NCI-H2196 (cell line): ENCODE measurements at regions not wholly inside any gene's neighbourhood (a gene's known extent, or its start where the extent isn't known, plus 50 kb on each side); places are given as distances from the start of the nearest gene placed in this dataset.

Experiments
- DNase-seq: peaks from one replicate; lab custom pipeline; 2025; ENCODE audit not compliant: unreplicated experiment; lab: John Stamatoyannopoulos, UW

DNA sequence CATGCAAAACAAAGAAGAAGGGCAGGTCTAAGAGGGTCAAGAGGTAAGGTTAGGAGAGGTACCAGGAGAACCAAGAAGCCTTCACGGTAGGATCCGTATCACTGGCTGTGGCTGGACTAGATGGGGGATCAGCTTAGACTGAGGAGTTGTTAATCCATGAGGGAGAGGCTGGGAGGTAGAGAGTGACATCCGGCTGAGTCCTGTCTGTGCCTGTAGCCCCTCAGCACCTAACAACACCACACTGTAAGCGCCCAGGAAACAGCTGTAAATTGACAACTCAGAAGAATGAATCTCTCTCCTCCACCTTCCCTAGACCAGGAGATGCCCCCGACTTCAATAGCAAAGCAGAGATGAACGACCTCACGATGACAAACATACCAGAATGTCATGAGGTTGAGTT is 199.4 kb upstream of the RPL38 start:
- no peak for DNase-seq

DNA sequence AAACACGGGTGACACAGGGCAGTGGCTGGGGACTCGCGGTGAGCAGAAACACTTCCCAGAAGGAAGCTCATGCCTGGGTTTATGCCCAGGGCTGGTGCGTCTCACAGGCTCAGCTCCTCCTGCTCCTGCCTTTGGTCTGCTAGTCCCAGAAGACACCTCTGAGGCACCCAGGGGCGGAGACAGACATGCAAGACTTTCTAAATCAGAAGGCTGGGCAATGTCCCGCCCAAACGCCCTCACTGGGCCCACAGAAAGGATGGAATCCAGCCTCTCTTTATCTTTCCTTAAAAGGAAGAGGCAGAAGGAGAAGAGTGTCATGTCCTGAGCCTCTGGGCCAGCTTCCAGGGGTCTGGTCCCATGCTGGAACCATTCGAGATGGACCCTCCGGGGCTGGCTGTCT is 197.7 kb upstream of the RPL38 start:
- DNase-seq = no peak

DNA sequence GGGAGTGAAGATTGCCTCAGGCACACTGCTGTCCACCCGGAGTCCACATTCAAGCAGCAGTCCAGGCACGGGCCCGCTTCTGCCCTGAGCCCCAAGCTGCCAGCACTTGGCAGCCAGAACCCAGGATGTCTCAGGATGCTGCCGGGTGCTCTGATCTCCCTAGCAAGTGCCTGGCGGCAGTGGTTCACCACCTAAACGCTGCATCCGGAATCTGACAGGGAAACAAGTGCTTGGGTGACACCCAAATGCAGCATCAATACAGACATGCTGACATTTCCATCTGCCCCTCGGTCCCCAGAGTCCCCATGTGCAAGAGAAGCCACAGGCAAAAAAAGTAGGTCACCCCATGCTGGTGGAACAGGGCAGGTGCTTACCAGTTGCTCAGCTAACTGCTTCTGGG is 197.1 kb upstream of the RPL38 start:
- DNase-seq = no peak

DNA sequence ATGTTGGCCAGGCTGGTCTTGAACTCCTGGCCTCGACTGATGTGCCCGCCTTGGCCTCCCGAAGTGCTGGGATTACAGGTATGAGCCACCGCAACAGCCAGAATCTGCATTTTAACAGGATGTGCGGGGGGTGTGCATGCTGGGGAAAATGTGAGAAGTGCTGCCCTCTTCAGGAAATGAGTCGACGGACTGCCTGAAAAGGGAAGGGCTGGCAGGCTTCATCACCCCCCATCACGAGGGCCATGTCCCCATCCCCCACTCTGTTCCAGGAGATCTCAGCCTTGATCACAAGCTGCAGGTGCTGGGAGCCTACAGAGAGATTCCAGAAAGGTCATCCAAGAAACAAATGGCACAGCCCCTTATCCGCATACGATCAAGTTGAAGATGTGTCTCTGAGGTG is 195.3 kb upstream of the RPL38 start:
- peak; percentile 42 for DNase-seq

DNA sequence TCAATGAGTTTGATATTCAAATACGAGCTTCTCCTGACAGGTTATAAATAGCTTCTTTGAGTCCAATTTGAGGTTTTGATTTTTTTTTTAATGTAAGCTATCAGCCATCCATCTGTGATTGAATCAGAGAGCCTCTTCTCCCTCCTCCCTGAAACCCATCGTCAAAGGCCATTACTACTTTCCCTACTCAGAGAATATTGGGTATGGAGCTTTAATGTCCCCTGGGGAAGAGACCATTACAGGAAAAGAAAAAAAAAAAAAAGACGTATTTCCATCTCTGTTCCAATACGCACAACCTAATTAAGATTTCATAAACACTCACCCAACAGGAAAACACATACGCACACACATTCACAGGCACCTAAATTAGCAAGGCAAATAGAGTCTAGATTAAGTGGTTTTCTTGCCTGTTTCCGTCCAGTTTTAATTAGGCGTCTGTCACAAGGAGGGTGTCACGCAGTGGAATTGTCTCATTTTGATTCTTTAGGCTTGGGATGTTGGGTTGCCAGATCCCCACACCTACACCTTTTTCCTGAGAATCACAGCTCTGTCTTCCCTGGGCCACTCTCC is 194.3 kb upstream of the RPL38 start:
- DNase-seq = no peak

DNA sequence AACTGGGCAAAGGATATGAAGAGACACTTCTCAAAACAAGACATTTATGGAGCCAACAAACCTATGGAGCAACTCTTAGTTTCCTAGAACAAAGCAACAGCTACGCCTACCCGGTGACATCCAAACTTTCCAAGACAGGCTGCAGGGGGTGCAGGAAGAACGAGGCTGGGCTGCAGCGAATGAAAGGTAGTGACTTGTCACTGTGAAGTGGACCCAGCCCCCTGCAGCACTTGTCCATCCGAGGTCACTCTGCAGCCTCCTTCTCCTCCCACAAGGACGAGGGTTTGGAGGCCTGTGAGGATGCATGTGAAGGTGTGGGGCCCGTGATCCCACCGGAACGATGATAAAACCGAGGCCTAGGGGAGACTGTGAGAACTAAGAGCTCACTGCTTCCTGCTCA is 192.6 kb upstream of the RPL38 start:
- DNase-seq = no peak

DNA sequence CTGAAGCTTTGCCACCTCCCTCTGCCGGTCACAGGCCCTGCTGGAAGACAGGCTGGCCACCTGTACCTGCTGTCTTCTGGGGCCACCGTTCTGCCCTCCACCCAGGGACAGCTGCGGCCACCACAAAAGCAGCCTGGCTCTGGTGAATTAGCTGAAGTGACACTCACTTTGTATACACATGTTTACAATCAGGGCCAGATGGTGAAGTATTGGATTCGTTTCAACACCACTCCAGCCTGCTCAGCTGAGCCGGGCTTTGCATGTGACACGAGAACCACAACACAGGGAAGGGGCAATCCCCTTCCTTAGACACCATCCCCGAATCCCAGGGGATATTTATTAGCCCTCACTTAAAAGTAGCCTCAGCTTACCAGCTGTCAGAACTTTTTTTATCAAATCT is 191.5 kb upstream of the RPL38 start:
- peak; percentile 82 for DNase-seq

DNA sequence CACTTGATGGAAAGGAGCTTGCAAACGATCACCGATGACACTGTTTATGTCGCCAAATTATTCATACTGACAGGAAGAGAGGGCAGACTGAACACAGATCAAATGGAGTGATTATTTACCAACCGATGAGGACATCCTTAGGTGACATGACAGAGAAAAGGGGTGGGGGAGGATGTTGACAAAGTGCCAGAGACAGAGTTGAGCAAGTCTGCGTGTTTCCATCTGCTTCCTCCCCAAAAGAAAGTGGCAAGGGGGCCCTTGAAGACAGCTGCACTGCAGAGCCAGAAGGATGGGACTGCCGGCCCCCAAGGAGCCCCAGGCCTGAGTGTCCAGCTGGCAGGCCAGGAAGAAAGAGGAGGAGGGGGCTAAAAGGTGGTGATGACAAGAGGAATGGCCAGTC is 191.0 kb upstream of the RPL38 start:
- DNase-seq = peak; percentile 31

DNA sequence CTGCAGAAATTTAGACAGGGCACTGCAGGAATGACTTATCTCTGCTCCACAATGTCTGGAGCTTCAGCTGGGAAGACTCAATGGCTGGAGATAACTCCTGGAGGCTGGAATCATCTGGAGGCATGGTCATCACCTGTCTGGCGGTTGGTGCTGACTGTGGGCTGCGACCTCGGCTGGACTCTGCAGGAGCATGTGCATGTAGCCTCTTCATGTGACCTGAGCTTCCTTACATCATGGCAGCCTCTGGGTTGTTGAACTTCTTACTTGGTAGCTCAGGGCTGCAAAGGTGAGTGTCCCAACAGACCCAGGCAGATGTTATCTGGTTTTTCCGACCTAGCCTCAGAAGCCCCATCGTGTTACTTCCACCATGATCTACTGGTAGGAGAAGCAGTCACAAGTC is 188.2 kb upstream of the RPL38 start:
- DNase-seq = no peak

DNA sequence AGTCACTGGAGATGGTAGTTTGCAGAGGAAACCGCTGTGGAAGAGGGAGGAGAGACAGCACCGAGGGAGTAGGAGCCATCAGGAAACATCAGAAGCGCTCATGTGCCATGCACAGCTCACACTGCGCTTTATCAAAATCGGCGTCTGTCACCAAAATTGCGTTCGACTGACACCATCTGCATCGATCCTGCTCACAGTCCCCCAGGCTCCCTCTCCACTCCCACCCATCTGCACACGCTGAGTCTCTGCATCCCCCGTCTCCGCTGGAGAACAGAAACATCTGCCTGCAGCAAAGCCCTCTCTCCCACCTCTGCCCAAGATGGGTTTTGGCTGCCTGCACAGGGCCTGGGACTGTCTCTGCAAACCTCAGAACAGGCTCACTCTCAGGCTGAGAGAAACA is 187.5 kb upstream of the RPL38 start:
- no peak for DNase-seq

DNA sequence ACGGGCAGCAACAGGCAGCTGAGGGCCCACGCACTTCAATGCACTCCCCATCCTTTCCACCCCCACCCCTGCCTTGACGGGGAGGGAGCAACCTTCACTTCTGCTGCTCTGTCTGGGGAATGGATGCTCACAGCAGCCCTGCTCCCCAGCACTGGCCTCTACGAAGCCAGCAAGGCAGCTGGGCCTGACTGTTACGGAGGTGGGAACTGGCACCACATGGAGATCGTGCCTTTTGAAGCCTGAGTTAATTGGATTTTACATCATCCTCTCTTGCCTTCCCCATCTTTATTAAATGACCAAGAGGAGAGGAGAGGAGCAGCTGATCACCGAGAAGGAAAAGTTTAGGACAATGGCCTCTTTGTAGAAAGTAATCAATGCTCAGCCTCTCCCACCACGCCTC is 187.0 kb upstream of the RPL38 start:
- no peak for DNase-seq

DNA sequence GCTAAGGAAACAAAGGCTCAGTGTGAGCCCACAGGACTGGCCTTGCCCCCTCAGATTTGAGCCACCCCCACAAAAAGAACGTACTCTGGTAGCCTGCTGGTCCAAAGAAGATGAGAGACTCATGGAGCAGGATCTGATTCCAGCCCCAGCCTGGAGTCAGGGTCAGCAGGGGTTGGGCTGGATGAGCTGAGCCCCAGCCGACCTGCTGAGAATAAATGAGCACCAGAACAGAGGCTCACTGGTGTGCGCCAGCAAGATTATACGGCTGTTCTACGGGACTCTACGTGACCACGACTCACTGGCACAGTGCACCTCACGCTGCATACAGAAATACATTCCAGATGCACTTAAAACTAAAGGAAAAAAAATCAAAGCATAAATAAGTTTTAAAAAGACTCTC is 186.0 kb upstream of the RPL38 start:
- DNase-seq = no peak

DNA sequence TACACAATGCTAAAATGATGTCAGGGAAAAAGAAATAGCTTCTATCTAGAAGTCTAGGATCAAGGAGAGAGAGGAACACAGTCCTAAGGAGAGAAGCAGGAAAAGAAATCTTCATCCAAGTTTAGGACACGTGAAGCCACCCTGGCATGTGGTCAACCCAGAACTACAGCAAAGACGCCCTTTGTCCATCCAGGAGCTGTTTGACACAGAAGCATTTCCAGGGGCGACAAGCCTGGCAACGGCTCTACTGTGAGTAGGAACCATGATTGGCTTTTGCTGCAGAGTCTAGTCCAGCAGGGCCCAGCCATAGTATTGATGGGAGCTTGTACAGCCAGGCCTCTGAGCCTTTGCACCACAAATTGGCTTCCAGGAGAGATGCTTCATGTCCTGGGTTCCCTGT is 185.4 kb upstream of the RPL38 start:
- no peak for DNase-seq

DNA sequence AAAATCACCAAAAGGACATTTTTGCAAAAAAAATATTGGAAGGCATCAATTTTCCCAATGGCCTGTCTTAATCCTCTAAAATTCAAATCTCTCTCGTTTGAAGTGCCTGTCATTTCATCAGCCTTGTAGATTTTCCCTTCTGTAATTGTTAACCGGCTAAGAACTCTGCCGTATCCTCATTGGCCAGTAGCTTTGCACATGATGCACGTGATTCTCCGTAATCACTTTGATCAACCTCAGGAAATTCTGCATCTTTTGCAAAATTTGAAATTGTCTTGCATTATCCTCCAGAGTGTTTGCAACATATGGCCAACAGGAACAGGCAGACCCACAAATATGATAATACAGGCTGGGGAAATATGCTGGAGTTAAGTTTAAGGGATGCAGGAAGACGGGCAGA is 184.2 kb upstream of the RPL38 start:
- DNase-seq = no peak

DNA sequence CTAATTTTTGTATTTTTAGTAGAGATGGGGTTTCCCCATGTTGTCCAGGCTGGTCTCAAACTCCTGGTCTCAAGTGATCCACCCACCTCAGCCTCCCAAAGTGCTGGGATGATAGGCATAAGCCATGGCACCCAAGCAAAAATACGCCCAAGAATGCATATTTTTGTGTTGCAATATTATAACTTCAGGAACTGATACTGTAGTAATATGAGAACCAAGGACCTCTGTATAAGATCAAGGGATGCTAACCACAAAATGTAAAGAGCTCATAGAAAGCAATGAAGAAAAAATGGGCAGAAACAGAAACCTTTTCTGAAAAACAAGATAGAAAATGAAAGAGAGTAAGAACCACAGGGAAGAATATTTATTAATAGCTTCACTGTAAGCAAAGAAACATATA is 183.6 kb upstream of the RPL38 start:
- no peak for DNase-seq

DNA sequence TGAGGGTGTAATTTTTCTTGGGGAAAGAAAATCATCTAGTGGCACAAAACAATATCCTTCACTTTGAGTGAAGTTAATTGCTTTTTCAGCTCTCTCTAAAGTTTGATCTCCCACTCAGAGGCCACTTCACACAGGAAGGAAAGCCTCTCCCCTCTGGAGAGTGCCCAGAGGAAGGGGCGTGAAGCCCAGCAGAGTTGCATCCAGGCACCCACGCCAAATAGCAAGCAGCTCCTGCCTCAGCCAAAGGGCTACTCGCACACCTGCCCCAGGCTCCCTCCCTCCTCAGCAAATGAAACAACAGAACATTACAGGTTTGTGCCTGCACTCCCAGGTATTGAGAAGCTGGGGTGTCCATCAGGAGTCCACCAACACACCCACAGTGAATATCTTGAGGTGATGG is 183.0 kb upstream of the RPL38 start:
- no peak for DNase-seq

DNA sequence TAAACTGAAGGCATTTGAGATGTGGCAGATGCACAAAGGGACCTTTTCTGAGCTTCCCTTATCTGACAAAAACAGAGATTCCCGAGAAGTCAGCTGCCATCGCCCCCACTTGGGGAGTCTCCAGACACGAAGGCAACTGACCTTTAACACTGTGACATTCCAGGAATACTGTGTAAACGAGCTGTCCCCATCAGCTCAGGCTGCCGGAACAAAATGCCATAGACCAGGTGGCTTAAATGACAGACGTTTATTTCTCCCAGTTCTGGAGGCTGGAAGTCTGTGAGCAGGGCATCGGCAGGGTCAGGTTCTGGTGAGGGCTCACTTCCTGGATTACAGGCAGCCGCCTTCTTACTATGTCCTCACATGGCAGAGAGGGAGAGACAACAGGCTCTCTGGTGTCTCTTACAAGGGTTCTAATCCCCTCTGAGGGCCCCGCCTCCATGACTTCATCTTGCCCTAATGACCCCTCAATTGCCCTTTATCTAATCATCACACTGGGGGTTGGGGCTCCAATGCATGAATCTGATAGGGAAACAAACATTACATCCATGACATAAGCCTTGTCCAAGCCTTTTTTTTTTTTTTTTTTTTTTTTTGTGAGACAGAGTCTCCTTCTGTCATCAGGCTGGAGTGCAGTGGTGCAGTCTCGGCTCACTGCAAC is 178.5 kb upstream of the RPL38 start:
- DNase-seq = no peak

DNA sequence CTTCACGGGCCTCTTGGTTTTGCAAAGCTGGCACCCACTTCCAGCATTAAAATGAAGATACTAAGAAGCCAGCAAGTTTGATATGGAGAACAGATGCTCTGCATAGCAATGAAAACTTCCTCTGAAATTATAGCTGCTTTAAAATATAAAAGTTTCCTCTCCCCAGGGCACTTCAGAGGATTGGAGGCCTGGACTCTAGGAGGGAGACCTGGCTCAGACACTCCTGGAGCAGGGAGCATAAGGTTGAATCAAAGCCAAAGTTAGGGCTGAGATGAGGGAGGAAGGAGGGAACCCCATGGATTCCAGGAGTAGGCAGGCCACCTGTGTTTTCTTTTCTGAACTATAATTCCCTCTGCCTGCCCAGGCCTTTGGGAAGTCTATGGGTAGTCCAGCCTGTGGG is 176.0 kb upstream of the RPL38 start:
- DNase-seq = no peak

DNA sequence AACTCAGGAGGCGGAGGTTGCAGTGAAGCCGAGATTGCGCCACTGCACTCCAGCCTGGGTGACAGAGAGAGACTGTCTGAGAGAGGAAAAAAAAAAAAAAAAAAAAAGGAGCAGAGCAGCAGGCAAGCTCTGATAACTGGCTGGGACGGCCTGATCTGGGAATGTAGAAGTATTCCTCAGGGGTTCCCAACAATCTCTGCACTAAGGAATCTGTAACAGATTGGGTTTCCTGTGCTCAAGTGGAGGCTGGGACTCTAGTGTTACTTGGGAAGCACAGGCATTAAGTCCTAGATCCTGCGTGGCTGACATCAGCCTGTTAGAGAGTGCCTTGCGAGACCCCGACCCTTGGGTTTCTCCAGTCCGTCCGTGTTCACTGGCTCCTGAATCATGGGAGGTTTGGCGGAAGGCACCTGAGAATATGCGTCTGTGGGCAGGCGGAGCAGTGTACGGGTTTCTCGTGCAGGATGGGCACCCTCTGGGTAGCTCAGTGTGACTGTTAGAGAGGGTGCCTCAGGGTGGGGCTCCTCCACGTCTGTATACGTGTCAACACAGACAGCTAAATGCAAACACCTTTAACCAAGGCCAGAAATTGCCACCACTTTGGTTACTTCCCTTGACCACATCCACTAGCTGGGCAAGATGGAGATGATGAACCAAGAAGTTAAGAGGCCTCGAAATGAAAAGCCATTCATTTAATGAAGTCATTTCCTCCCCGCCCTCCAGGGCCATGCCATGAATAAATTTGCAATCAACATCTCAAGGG is 174.9 kb upstream of the RPL38 start:
- no peak for DNase-seq

DNA sequence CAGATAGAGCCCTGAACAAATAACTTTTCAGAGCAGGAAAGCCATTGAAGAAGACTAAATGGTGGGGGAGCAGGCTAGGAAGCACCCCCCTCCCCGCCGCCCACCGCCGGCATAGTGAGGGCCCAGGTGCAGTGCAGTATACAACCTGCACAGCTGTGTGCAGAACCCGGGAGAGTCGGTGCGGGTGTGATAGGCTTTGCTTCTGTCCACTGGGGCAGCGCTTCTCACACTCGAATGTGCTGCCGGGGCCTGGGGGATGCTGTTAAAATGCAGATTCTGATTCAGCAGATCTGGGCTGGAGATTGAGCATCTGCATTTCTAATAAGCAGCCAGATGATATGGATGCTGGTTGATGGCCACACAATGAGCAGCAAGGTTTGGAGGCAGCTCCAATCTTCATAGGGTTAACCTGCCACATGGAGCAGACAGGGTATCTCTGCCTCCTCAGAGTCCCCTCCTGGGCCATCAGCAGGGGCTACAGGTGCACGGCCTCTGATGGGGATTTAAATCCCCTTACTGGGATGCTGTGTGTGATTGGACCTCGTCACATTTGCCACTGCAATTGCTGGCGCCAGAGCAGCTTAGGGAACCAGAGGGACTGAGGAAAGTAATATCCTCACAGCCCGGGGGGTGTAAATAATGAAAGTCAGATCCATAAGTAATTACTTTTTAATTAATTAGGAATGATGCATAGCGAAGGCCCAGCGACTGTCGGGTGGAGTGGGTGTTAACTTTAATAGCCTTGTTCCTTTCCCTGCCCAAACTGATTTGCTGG is 172.0 kb upstream of the RPL38 start:
- no peak for DNase-seq

DNA sequence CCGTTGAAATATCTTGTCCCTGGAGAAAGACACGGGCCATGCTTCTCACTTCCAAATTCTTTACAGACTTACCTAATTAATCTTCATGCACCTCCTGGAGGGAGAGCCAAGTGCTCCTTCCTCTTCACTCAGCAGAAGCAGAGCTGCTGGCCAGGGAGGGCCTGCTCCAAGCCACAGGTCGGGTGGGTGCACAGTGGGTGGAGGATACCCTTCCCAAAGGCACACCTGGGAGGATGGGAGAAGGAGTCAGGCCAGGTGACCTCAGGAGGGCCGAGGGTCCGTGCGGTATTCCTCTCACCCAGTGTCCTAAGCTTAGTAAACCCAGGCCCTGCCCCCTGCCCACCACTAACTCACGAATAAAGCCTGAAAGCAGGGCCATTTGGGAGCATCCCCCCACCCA is 171.3 kb upstream of the RPL38 start:
- DNase-seq = no peak

DNA sequence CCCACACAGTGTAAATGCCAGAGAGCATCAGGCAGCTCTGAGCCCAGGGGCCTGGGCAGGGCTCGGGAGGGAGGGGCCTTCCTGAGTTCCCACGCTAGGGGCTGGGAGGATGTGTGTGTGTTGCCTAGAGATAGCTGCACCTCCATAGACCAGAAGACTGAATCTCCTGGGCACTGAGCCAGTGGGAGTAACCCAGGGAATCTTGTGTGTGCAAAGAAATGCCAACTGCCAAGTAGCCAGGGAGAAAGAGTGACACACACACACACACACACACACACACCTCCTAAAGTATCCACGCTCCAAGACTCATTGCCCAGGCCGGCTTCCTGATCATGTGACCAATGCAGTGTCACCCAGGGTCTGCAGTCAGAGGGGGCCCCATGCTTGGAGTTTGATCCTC is 166.2 kb upstream of the RPL38 start:
- peak; percentile 47 for DNase-seq
